HepG2 (cell line): ENCODE measurements at regions not wholly inside any gene's neighbourhood (a gene's known extent, or its start where the extent isn't known, plus 50 kb on each side); places are given as distances from the start of the nearest gene placed in this dataset.

Experiments
- ATAC-seq: fragments of 200-7000 bp; cut with Tn5 transposase; 3 replicates; pipeline ENCODE4 v1.9.1; 2020; ENCODE audit warnings: mild to moderate bottlenecking, moderate library complexity
- BruUV-seq: library from RNA; stranded (reverse); fragments of 400-500 nt; replicated peaks from 2 replicates; lab custom pipeline; 2021; lab: Mats Ljungman, UMichigan
- CTCF ChIA-PET: fragments of 300-600 bp; formaldehyde crosslinking; extraction: SDS; loops from one replicate; lab custom pipeline; 2021; ENCODE audit warnings: low total read pairs, inconsistent platforms, low intra/inter-chr PET ratio; lab: Yijun Ruan, JAX
- POLR2A ChIA-PET: fragments of 350-600 bp; sonication (Branson Sonifier 250); formaldehyde crosslinking; loops from one replicate; lab custom pipeline; 2020; ENCODE audit warnings: antibody characterized with exemption, inconsistent platforms; lab: Yijun Ruan, JAX
- DNase-seq: peaks from one replicate; pipeline ENCODE4 v3.0.0-alpha.2; 2015; ENCODE audit warnings: low spot score
- FAIRE-seq: peaks from 3 replicates; lab custom pipeline; 2011; peaks lifted over from hg19 to GRCh38; lab: Jason Lieb, UNC
- H2AFZ ChIP-seq: one replicate; pipeline ENCODE4 v1.6.1; 2011; ENCODE audit warnings: low read length, inconsistent platforms
- H3K27ac ChIP-seq: fragments of 300-600 bp; 3 replicates; pipeline ENCODE4 v1.8.0; 2011; ENCODE audit warnings: mixed run types, mild to moderate bottlenecking, mixed read lengths, low read length, inconsistent platforms; ENCODE audit not compliant: insufficient read depth; ENCODE audit errors: extremely low read length
- H3K27me3 ChIP-seq, 2 experiments: fragments of 200-600 bp in 1 of 2; 2 replicates in 1 of 2; 3 replicates in 1 of 2; pipeline versions ENCODE4 v1.6.0 to v1.8.0; 2011; ENCODE audit warnings: low read length in 2 of 2, mild to moderate bottlenecking in 2 of 2, moderate library complexity in 2 of 2, inconsistent platforms in 1 of 2; ENCODE audit not compliant: insufficient read depth in 2 of 2, control insufficient read depth in 1 of 2
- H3K36me3 ChIP-seq, 2 experiments: fragments of 200-600 bp in 1 of 2; replicated peaks in 1 of 2; 2 replicates in 1 of 2; 3 replicates in 1 of 2; pipeline versions ENCODE4 v1.5.1 to v1.8.0; 2011; ENCODE audit warnings: low read length in 2 of 2, inconsistent platforms in 1 of 2; ENCODE audit not compliant: insufficient read depth in 2 of 2, control insufficient read depth in 1 of 2
- H3K4me1 ChIP-seq: 2 replicates; pipeline ENCODE4 v1.5.1; 2012; ENCODE audit warnings: low read length, inconsistent platforms; ENCODE audit not compliant: insufficient read depth
- H3K4me2 ChIP-seq: 2 replicates; pipeline ENCODE4 v1.6.0; 2011; ENCODE audit warnings: low read depth, low read length, inconsistent platforms
- H3K4me3 ChIP-seq, 3 experiments: fragments of 200-600 bp in 1 of 3; sonication (generic), shearing (Covaris generic) in 1 of 3; replicated peaks in 1 of 3; 2 replicates each; pipeline ENCODE4 v1.5.1; 2011 to 2016; ENCODE audit warnings: low read length in 3 of 3, inconsistent platforms in 2 of 3, low read depth in 2 of 3, mild to moderate bottlenecking in 2 of 3, control low read depth in 1 of 3, mixed read lengths in 1 of 3; ENCODE audit not compliant: insufficient read depth in 1 of 3
- H3K79me2 ChIP-seq: one replicate; pipeline ENCODE4 v1.6.1; 2011; ENCODE audit warnings: low read length, inconsistent platforms; ENCODE audit not compliant: insufficient read depth
- H3K9ac ChIP-seq: 2 replicates; pipeline ENCODE4 v1.6.0; 2011; ENCODE audit warnings: mild to moderate bottlenecking, low read depth, low read length, inconsistent platforms; ENCODE audit not compliant: insufficient read depth
- H3K9me3 ChIP-seq: 2 replicates; pipeline ENCODE4 v1.5.1; 2012; ENCODE audit warnings: mild to moderate bottlenecking, low read length
- H4K20me1 ChIP-seq: 2 replicates; pipeline ENCODE4 v1.6.0; 2011; ENCODE audit warnings: inconsistent platforms, mild to moderate bottlenecking, low read length, moderate library complexity; ENCODE audit not compliant: insufficient read depth
- E2F1 ChIP-seq: sonication (generic); formaldehyde crosslinking; IDR thresholded peaks from 2 replicates; pipeline ENCODE4 v1.5.0; 2020; ENCODE audit warnings: missing genetic modification reagents
- HCFC1 ChIP-seq: fragments of 150-350 bp; IDR thresholded peaks from 2 replicates; pipeline ENCODE4 v1.6.1; 2014; ENCODE audit warnings: low read depth, low read length
- HOXA7 ChIP-seq: sonication (generic); formaldehyde crosslinking; IDR thresholded peaks from 2 replicates; pipeline ENCODE4 v1.8.1; 2022; ENCODE audit warnings: mild to moderate bottlenecking, missing genetic modification reagents, moderate library complexity
- MYNN ChIP-seq: sonication (generic); formaldehyde crosslinking; IDR thresholded peaks from 2 replicates; pipeline ENCODE4 v1.4.0; 2020; ENCODE audit warnings: mild to moderate bottlenecking, low read depth, missing genetic modification reagents
- SRSF9 ChIP-seq: fragments of 200-400 bp; formaldehyde crosslinking; IDR thresholded peaks from 2 replicates; pipeline ENCODE4 v1.6.1; 2018; ENCODE audit warnings: borderline replicate concordance, mild to moderate bottlenecking, low read depth, low read length; ENCODE audit not compliant: insufficient read depth, poor library complexity, severe bottlenecking
- XRCC5 ChIP-seq: fragments of 200-400 bp; formaldehyde crosslinking; optimal IDR thresholded peaks from 2 replicates; pipeline ENCODE3; 2017; ENCODE audit warnings: mild to moderate bottlenecking, low read length
- ZNF12 ChIP-seq: sonication (generic); formaldehyde crosslinking; IDR thresholded peaks from 2 replicates; pipeline ENCODE4 v1.5.0; 2020; ENCODE audit warnings: missing genetic modification reagents
- ZNF430 ChIP-seq: sonication (generic); formaldehyde crosslinking; IDR thresholded peaks from 2 replicates; pipeline ENCODE4 v1.9.0; 2021; ENCODE audit warnings: mild to moderate bottlenecking, missing genetic modification reagents
- ZNF501 ChIP-seq: sonication (generic); formaldehyde crosslinking; IDR thresholded peaks from 2 replicates; pipeline ENCODE4 v1.5.1; 2020; ENCODE audit warnings: mild to moderate bottlenecking, moderate library complexity, missing genetic modification reagents
- ZNF510 ChIP-seq: sonication (generic); formaldehyde crosslinking; IDR thresholded peaks from 2 replicates; pipeline ENCODE4 v1.4.0; 2020; ENCODE audit warnings: low read depth, mild to moderate bottlenecking, missing genetic modification reagents
- ZNF614 ChIP-seq: IDR thresholded peaks from 2 replicates; pipeline ENCODE4 v1.6.1; 2018; ENCODE audit warnings: missing biosample characterization, missing genetic modification reagents, inconsistent platforms, borderline replicate concordance
- ZNF770 ChIP-seq: sonication (generic); formaldehyde crosslinking; IDR thresholded peaks from 2 replicates; pipeline ENCODE4 v1.5.0; 2020; ENCODE audit warnings: mild to moderate bottlenecking, missing genetic modification reagents
- ZNF772 ChIP-seq: sonication (generic); formaldehyde crosslinking; IDR thresholded peaks from 2 replicates; pipeline ENCODE4 v1.5.0; 2020; ENCODE audit warnings: mild to moderate bottlenecking, missing genetic modification reagents
- WGBS: methylation state at CpG from one replicate; pipeline ENCODE4 v1.1.6; 2017; ENCODE audit warnings: low lambda C conversion rate; 5-methylcytosine and 5-hydroxymethylcytosine counted together
- in situ Hi-C: cut with HindIII; loops from 2 replicates; pipeline ENCODE4 v1.10.0; 2017; ENCODE audit warnings: low pct_unique_long_range_greater_than_20kb; ENCODE audit not compliant: extremely low pct_ligation_motif_present
- intact Hi-C: fragments of 100-400 bp; cut with micrococcal nuclease; formaldehyde crosslinking; loops from one replicate; pipeline ENCODE4 v1.10.0; 2022; ENCODE audit not compliant: unreplicated experiment
- TF ChIP-seq, protein P1 (sequence below): sonication (generic); formaldehyde crosslinking; IDR thresholded peaks from 2 replicates; pipeline ENCODE4 v1.5.0; 2020; ENCODE audit warnings: missing genetic modification reagents, mild to moderate bottlenecking, borderline replicate concordance

DNA sequence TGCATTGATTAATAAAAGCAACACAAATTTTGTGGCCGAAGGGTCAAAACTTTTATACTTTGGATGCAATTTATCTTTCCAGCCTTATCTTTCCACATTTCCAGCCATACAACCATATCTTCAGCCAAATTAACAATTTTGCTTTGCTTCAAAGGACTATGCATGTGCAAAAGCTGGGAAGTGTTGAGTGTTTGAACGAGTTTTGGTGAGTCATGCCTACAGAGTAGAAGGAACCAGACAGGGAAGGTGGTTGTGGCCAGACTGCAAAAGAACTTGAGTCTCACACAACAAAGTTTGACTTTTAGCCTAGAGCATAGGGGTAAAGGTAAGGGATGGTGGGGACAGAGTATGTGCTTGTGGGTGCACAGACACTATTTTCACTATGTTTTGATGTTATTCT lies 53.0 kb upstream of the GABRA2 start (continued):
- no peak for TF ChIP-seq ZNF501 (CRISPR knock-in tag)
- TF ChIP-seq, all 625 proteins: peak for 0

- no peak for DNase-seq
- H3K36me3 ChIP-seq = no peaks in the 10 kb centered on the region
- in situ Hi-C loops = no loop called here
- no peaks in the 10 kb centered on the region for H3K4me1 ChIP-seq
- no peaks in the 10 kb centered on the region for H4K20me1 ChIP-seq
- no peak for FAIRE-seq
- H2AFZ ChIP-seq = no peak overlapping the region
- ChIA-PET CTCF (no interaction called here), POLR2A (no interaction called here)
- no peak overlapping the region for H3K4me2 ChIP-seq
- ATAC-seq = no peak
- WGBS = 4% methylated on average over 2 of the region's 2 CpGs
- no peak for TF ChIP-seq ZNF772 (CRISPR knock-in tag)
- TF ChIP-seq ZNF12 (CRISPR knock-in tag) = no peak
- TF ChIP-seq ZNF614 (CRISPR knock-in tag) = no peak
- TF ChIP-seq, protein P1, sequence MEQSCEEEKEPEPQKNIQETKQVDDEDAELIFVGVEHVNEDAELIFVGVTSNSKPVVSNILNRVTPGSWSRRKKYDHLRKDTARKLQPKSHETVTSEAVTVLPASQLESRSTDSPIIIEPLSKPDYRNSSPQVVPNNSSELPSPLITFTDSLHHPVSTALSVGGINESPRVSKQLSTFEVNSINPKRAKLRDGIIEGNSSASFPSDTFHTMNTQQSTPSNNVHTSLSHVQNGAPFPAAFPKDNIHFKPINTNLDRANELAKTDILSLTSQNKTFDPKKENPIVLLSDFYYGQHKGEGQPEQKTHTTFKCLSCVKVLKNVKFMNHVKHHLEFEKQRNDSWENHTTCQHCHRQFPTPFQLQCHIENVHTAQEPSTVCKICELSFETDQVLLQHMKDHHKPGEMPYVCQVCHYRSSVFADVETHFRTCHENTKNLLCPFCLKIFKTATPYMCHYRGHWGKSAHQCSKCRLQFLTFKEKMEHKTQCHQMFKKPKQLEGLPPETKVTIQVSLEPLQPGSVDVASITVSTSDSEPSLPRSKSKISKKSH (CRISPR knock-in tag) = no peak
- TF ChIP-seq MYNN (CRISPR knock-in tag) = no peak
- TF ChIP-seq SRSF9 = no peak
- no peak for TF ChIP-seq HOXA7 (CRISPR knock-in tag)
- TF ChIP-seq ZNF510 (CRISPR knock-in tag) = no peak
- no peak for TF ChIP-seq ZNF430 (CRISPR knock-in tag)
- no peak for TF ChIP-seq E2F1 (CRISPR knock-in tag)
- no peak for TF ChIP-seq HCFC1
- no peak for TF ChIP-seq XRCC5
- no peak for TF ChIP-seq ZNF501 (CRISPR knock-in tag)
- no peak for TF ChIP-seq ZNF770 (CRISPR knock-in tag)
- no peaks in the 10 kb centered on the region for H3K79me2 ChIP-seq
- intact Hi-C loops = no loop called here
- no peak overlapping the region for H3K27ac ChIP-seq
- H3K4me3 ChIP-seq = no peak overlapping the region
- no peaks in the 10 kb centered on the region for H3K27me3 ChIP-seq
- no peaks in the 10 kb centered on the region for H3K9me3 ChIP-seq
- BruUV-seq = no TSS peak
- H3K9ac ChIP-seq = no peak overlapping the region
These were observed 51.4 kb upstream of the GABRA2 start for GRCh38 chr4:46441136-46441859.
